ENCODE measurements at regions not wholly inside any gene's neighbourhood (a gene's known extent, or its start where the extent isn't known, plus 50 kb on each side); places are given as distances from the start of the nearest gene placed in this dataset.

DNA sequence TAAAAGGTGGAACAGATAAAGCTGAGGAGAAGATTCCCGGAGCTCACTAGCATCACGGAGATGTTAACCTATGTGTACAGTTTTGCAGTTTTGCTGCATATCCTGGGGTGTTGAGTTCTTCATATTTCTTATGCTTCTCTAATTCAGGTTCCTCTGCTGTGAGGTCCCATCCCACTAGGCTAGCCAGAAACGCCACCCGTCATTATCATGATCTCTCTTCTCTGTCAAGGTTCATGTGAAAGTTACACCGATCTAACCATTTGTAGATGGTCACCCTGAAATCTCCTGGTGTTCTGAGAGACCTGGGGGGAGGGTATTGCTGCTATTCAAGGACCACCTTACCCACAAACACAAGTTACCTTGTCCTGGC, 136.3 kb downstream of the CCDC71L start:
- Mint-ChIP-seq H3K27ac (ENCODE audit: unreplicated experiment) (no peak overlapping the region), H3K4me3 (ENCODE audit: unreplicated experiment) (no peak overlapping the region), H3K36me3 (ENCODE audit: low read depth) (no peaks in the 10 kb centered on the region), H3K27me3 (ENCODE audit: low read depth) (no peaks in the 10 kb centered on the region), H3K4me1 (ENCODE audit: low read depth) (peaks cover 29% of the 10 kb centered on the region), H3K9me3 (ENCODE audit: low read depth) (no peaks in the 10 kb centered on the region)
- TF ChIP-seq, protein P1, sequence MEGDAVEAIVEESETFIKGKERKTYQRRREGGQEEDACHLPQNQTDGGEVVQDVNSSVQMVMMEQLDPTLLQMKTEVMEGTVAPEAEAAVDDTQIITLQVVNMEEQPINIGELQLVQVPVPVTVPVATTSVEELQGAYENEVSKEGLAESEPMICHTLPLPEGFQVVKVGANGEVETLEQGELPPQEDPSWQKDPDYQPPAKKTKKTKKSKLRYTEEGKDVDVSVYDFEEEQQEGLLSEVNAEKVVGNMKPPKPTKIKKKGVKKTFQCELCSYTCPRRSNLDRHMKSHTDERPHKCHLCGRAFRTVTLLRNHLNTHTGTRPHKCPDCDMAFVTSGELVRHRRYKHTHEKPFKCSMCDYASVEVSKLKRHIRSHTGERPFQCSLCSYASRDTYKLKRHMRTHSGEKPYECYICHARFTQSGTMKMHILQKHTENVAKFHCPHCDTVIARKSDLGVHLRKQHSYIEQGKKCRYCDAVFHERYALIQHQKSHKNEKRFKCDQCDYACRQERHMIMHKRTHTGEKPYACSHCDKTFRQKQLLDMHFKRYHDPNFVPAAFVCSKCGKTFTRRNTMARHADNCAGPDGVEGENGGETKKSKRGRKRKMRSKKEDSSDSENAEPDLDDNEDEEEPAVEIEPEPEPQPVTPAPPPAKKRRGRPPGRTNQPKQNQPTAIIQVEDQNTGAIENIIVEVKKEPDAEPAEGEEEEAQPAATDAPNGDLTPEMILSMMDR (IDR thresholded peaks at IDR 0.05): no peak
- no peak for DNase-seq (ENCODE audit: low spot score)

DNA sequence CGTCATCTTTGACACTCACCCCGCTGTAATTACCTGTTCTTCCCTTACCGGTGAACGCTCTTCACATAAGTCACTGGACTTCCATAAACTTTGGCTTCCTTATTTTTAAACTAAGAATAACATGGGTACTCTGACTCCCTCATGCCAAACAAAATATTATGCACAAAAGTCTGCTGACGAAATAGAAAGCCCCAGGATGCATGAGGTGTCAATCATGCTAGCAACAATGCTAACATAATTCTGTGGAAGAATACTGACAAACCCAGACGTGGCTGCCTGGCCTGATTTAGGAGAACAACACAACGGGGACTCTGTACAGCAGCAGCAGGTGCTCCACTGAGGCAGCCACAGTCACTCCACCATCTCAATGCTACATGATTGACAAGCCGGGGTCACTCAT, 137.5 kb downstream of the CCDC71L start:
- no peak for DNase-seq (ENCODE audit: low spot score)
- no peaks in the 10 kb centered on the region for H3K9me3 Mint-ChIP-seq (ENCODE audit: low read depth)
- peaks cover 29% of the 10 kb centered on the region for H3K4me1 Mint-ChIP-seq (ENCODE audit: low read depth)
- H3K27ac Mint-ChIP-seq (ENCODE audit: unreplicated experiment): peak overlapping the region; percentile 78
- TF ChIP-seq, protein P1 (IDR thresholded peaks at IDR 0.05): no peak
- no peak overlapping the region for H3K4me3 Mint-ChIP-seq (ENCODE audit: unreplicated experiment)
- no peaks in the 10 kb centered on the region for H3K36me3 Mint-ChIP-seq (ENCODE audit: low read depth)
- H3K27me3 Mint-ChIP-seq (ENCODE audit: low read depth): peaks cover 9% of the 10 kb centered on the region

GRCh38 chr7:106522696-106523095, 138.3 kb downstream of the CCDC71L start:
- H3K27me3 Mint-ChIP-seq (ENCODE audit: low read depth): peaks cover 10% of the 10 kb centered on the region
- H3K27ac Mint-ChIP-seq (ENCODE audit: unreplicated experiment): no peak overlapping the region
- no peak overlapping the region for H3K4me3 Mint-ChIP-seq (ENCODE audit: unreplicated experiment)
- TF ChIP-seq, protein P1 (IDR thresholded peaks at IDR 0.05): no peak
- H3K36me3 Mint-ChIP-seq (ENCODE audit: low read depth): no peaks in the 10 kb centered on the region
- H3K9me3 Mint-ChIP-seq (ENCODE audit: low read depth): no peaks in the 10 kb centered on the region
- no peak for DNase-seq (ENCODE audit: low spot score)
- peaks cover 29% of the 10 kb centered on the region for H3K4me1 Mint-ChIP-seq (ENCODE audit: low read depth)

DNA sequence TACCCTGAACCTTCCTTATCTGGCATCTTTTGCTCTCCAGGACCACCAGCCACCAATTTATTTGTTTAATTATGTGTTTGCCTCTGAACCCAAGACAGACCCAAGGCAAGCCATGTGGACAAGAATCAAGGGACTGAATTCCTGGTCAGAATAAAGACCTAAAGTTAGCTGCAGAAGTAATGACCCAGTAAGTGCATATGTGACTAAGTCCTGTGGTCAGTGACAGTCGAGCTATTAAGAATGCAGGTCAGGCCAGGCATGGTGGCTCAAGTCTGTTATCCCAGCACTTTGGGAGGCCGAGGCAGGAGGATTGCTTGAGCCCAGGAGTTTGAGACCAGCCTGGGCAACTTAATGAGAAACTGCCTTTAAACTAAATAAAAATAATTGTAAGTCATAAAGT, 139.4 kb downstream of the CCDC71L start:
- Mint-ChIP-seq H3K4me3 (ENCODE audit: unreplicated experiment) (no peak overlapping the region), H3K36me3 (ENCODE audit: low read depth) (no peaks in the 10 kb centered on the region), H3K27ac (ENCODE audit: unreplicated experiment) (no peak overlapping the region), H3K27me3 (ENCODE audit: low read depth) (peaks cover 16% of the 10 kb centered on the region), H3K9me3 (ENCODE audit: low read depth) (no peaks in the 10 kb centered on the region), H3K4me1 (ENCODE audit: low read depth) (peaks cover 29% of the 10 kb centered on the region)
- DNase-seq (ENCODE audit: low spot score): no peak
- TF ChIP-seq, protein P1 (IDR thresholded peaks at IDR 0.05): no peak

DNA sequence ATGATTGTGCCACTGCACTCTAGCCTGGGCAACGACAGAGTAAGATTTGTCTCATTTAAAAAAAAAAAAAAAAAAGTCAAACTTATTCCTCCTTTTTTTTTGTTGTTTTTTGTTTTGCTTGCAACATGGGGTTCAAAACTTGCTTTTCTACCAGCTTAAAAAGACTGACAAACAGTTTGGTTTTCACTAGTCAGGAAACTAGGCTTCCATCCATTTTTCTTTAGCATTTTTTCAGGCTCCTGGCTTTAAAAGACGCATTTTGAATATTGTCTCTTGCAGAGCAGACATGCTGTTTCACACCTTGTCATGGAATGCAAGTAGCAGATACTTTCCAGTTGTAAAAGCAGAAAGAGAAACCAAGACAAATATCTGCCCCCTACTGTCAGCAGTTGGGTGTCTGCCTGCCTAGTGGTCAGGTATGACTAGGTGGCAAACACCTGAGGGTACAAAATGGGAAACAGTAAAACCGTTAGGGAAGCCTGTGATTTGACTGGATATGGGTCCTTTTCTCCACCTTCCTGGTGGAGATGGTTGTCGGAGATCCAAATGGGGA, 139.9 kb downstream of the CCDC71L start:
- Mint-ChIP-seq H3K36me3 (ENCODE audit: low read depth) (no peaks in the 10 kb centered on the region), H3K9me3 (ENCODE audit: low read depth) (no peaks in the 10 kb centered on the region), H3K4me3 (ENCODE audit: unreplicated experiment) (no peak overlapping the region), H3K27ac (ENCODE audit: unreplicated experiment) (no peak overlapping the region), H3K27me3 (ENCODE audit: low read depth) (peaks cover 20% of the 10 kb centered on the region), H3K4me1 (ENCODE audit: low read depth) (peaks cover 29% of the 10 kb centered on the region)
- TF ChIP-seq, protein P1 (IDR thresholded peaks at IDR 0.05): no peak
- DNase-seq (ENCODE audit: low spot score): no peak
